ENCODE measurements at regions not wholly inside any gene's neighbourhood (a gene's known extent, or its start where the extent isn't known, plus 50 kb on each side); places are given as distances from the start of the nearest gene placed in this dataset.

- TF ChIP-seq, protein P1, sequence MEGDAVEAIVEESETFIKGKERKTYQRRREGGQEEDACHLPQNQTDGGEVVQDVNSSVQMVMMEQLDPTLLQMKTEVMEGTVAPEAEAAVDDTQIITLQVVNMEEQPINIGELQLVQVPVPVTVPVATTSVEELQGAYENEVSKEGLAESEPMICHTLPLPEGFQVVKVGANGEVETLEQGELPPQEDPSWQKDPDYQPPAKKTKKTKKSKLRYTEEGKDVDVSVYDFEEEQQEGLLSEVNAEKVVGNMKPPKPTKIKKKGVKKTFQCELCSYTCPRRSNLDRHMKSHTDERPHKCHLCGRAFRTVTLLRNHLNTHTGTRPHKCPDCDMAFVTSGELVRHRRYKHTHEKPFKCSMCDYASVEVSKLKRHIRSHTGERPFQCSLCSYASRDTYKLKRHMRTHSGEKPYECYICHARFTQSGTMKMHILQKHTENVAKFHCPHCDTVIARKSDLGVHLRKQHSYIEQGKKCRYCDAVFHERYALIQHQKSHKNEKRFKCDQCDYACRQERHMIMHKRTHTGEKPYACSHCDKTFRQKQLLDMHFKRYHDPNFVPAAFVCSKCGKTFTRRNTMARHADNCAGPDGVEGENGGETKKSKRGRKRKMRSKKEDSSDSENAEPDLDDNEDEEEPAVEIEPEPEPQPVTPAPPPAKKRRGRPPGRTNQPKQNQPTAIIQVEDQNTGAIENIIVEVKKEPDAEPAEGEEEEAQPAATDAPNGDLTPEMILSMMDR (optimal IDR thresholded peaks at IDR 0.05 in 1 of 3, IDR thresholded peaks at IDR 0.05 in 1 of 3, conservative IDR thresholded peaks at IDR 0.05 in 1 of 3; ENCODE audit: extremely low read depth in 1 of 3, insufficient read depth in 2 of 3, low read length in 3 of 3): peak in 1 of 3 experiments; percentile 11
- no peak for TF ChIP-seq EZH2 (IDR thresholded peaks at IDR 0.05; ENCODE audit: low read length)
Observed at GRCh38 chr9:7318920-7319319, 480.7 kb downstream of the DMAC1 start.

All from keratinocyte (primary cell).